ENCODE measurements at regions not wholly inside any gene's neighbourhood (a gene's known extent, or its start where the extent isn't known, plus 50 kb on each side); places are given as distances from the start of the nearest gene placed in this dataset.

- DNase-seq (ENCODE audit: low read depth, low spot score) = no peak
Observed at GRCh38 chr16:87125206-87126155, 191.7 kb downstream of the C16orf95 start.

- DNase-seq (ENCODE audit: low read depth, low spot score) = peak; percentile 35
Observed at GRCh38 chr16:87126403-87127025, 190.7 kb downstream of the C16orf95 start.

GRCh38 chr16:87127061-87127765 is 190.0 kb downstream of the C16orf95 start:
- DNase-seq (ENCODE audit: low read depth, low spot score) = peak; percentile 78

- DNase-seq (ENCODE audit: low read depth, low spot score) = no peak
Observed at GRCh38 chr16:87127766-87128147, 189.4 kb downstream of the C16orf95 start.

- DNase-seq (ENCODE audit: low read depth, low spot score) = peak; percentile 69
Observed at GRCh38 chr16:87129771-87130170, 187.4 kb downstream of the C16orf95 start.

GRCh38 chr16:87131061-87131995 is 185.9 kb downstream of the C16orf95 start:
- no peak for DNase-seq (ENCODE audit: low read depth, low spot score)

- DNase-seq (ENCODE audit: low read depth, low spot score) = no peak
Observed at GRCh38 chr16:87131996-87132345, 185.2 kb downstream of the C16orf95 start.

GRCh38 chr16:87132361-87133014 is 184.7 kb downstream of the C16orf95 start:
- peak; percentile 88 for DNase-seq (ENCODE audit: low read depth, low spot score)

- DNase-seq (ENCODE audit: low read depth, low spot score) = no peak
Observed at GRCh38 chr16:87133112-87133850, 183.9 kb downstream of the C16orf95 start.

GRCh38 chr16:87133966-87134627 is 183.1 kb downstream of the C16orf95 start:
- no peak for DNase-seq (ENCODE audit: low read depth, low spot score)

GRCh38 chr16:87134628-87134995 is 182.6 kb downstream of the C16orf95 start:
- no peak for DNase-seq (ENCODE audit: low read depth, low spot score)

GRCh38 chr16:87135246-87136030 is 181.8 kb downstream of the C16orf95 start:
- DNase-seq (ENCODE audit: low read depth, low spot score) = no peak

GRCh38 chr16:87138316-87138715 is 178.9 kb downstream of the C16orf95 start:
- DNase-seq (ENCODE audit: low read depth, low spot score) = no peak

GRCh38 chr16:87138738-87139267 is 178.4 kb downstream of the C16orf95 start:
- no peak for DNase-seq (ENCODE audit: low read depth, low spot score)

- DNase-seq (ENCODE audit: low read depth, low spot score) = no peak
Observed at GRCh38 chr16:87140211-87141200, 176.7 kb downstream of the C16orf95 start.

GRCh38 chr16:87141402-87141801 is 175.8 kb downstream of the C16orf95 start:
- DNase-seq (ENCODE audit: low read depth, low spot score) = no peak

GRCh38 chr16:87143661-87144121 is 173.5 kb downstream of the C16orf95 start:
- no peak for DNase-seq (ENCODE audit: low read depth, low spot score)

Measured in astrocyte of the hippocampus (primary cell).